HCT116 (cell line): ENCODE measurements at regions not wholly inside any gene's neighbourhood (a gene's known extent, or its start where the extent isn't known, plus 50 kb on each side); places are given as distances from the start of the nearest gene placed in this dataset.

Experiments used
- CEBPB ChIP-seq: IDR thresholded peaks from 2 replicates; pipeline ENCODE4 v1.6.1; 2012; ENCODE audit warnings: low read depth
- CTCF ChIP-seq, 3 experiments: fragments of 200-600 bp in 1 of 3; sonication (generic) in 1 of 3; IDR thresholded peaks in 2 of 3; conservative IDR thresholded peaks in 1 of 3; 2 replicates each; pipeline ENCODE4 v1.5.1; 2012 to 2017; ENCODE audit warnings: low read depth in 2 of 3, low read length in 2 of 3, antibody characterized with exemption in 1 of 3, borderline replicate concordance in 1 of 3, control low read depth in 1 of 3, mild to moderate bottlenecking in 1 of 3, mixed read lengths in 1 of 3, mixed run types in 1 of 3, moderate library complexity in 1 of 3; ENCODE audit not compliant: insufficient read depth in 1 of 3
- EZH2 ChIP-seq: fragments of 200-600 bp; sonication (generic); IDR thresholded peaks from 2 replicates; pipeline ENCODE4 v1.6.1; 2017; ENCODE audit warnings: antibody characterized with exemption, mixed run types
- EZH2phosphoT487 ChIP-seq: fragments of 200-600 bp; IDR thresholded peaks from 2 replicates; pipeline ENCODE4 v1.6.1; 2018; ENCODE audit warnings: antibody characterized with exemption, borderline replicate concordance
- POLR2A ChIP-seq: IDR thresholded peaks from 2 replicates; pipeline ENCODE4 v1.7.0; 2011; ENCODE audit warnings: borderline replicate concordance; ENCODE audit not compliant: insufficient read depth, insufficient read length; ENCODE audit errors: extremely low read depth
- POLR2AphosphoS5 ChIP-seq: IDR thresholded peaks from 2 replicates; pipeline ENCODE4 v1.6.1; 2011; ENCODE audit warnings: mild to moderate bottlenecking, low read depth, low read length, moderate library complexity
- REST ChIP-seq: IDR thresholded peaks from 2 replicates; pipeline ENCODE4 v1.6.1; 2012; ENCODE audit warnings: low read depth
- SIN3A ChIP-seq: IDR thresholded peaks from 2 replicates; pipeline ENCODE4 v1.6.1; 2012; ENCODE audit warnings: low read depth
- YY1 ChIP-seq: IDR thresholded peaks from 2 replicates; pipeline ENCODE4 v1.6.1; 2011; ENCODE audit warnings: low read length, low read depth, moderate library complexity, mild to moderate bottlenecking; ENCODE audit not compliant: insufficient replicate concordance; ENCODE audit errors: extremely low read depth

- peak; percentile 10 to 28 (median 12); a peak in 2 of 6 replicates for TF ChIP-seq CTCF (IDR thresholded peaks at IDR 0.05 in 2 of 3, conservative IDR thresholded peaks at IDR 0.05 in 1 of 3; ENCODE audit: borderline replicate concordance in 1 of 3, insufficient read depth in 1 of 3, low read depth in 2 of 3, low read length in 2 of 3)
- no peak for TF ChIP-seq EZH2phosphoT487
- TF ChIP-seq POLR2A: no peak
- no peak for TF ChIP-seq POLR2AphosphoS5
- no peak for TF ChIP-seq CEBPB
- TF ChIP-seq YY1: no peak
- no peak for TF ChIP-seq SIN3A
- TF ChIP-seq EZH2: no peak
- TF ChIP-seq REST: no peak
Measured at GRCh38 chr4:85165808-85166207, 199.3 kb upstream of the WDFY3 start.
